GM12872 (cell line): ENCODE measurements at regions not wholly inside any gene's neighbourhood (a gene's known extent, or its start where the extent isn't known, plus 50 kb on each side); places are given as distances from the start of the nearest gene placed in this dataset.

Source experiments
- CTCF ChIP-seq: IDR thresholded peaks from 3 replicates; pipeline ENCODE4 v1.5.1; 2011; ENCODE audit warnings: low read depth, mild to moderate bottlenecking, low read length, moderate library complexity; ENCODE audit not compliant: insufficient read depth

GRCh38 chr10:10017716-10018115 lies 1000.0 kb upstream of the CELF2 start:
- no peak for TF ChIP-seq CTCF

GRCh38 chr10:10020945-10021344 lies 996.7 kb upstream of the CELF2 start:
- TF ChIP-seq CTCF: no peak

- no peak for TF ChIP-seq CTCF
Observed at GRCh38 chr10:10032991-10033390, 984.7 kb upstream of the CELF2 start.

GRCh38 chr10:10038348-10038747 lies 979.3 kb upstream of the CELF2 start:
- TF ChIP-seq CTCF: no peak

GRCh38 chr10:10039595-10039994 lies 978.1 kb upstream of the CELF2 start:
- TF ChIP-seq CTCF: no peak

- no peak for TF ChIP-seq CTCF
Observed at GRCh38 chr10:10043083-10043482, 974.6 kb upstream of the CELF2 start.

GRCh38 chr10:10044922-10045764 lies 972.5 kb upstream of the CELF2 start:
- no peak for TF ChIP-seq CTCF
